Tibial artery (tissue), 4 donors: ENCODE measurements at regions not wholly inside any gene's neighbourhood (a gene's known extent, or its start where the extent isn't known, plus 50 kb on each side); places are given as distances from the start of the nearest gene placed in this dataset.
A peak's percentile ranks its signal among the peaks of the same experiment; 100 is the strongest.
"Not testable (repeated sequence)": the region's sequence is repeated elsewhere in the genome, so short reads cannot be mapped to it uniquely, and the experiment has no call there.

Experiments
- DNase-seq, 2 donors: peaks; one replicate each; pipeline ENCODE4 v3.0.0-alpha.2; 2019
- H3K27ac ChIP-seq, 2 donors: fragments of 200-600 bp; sonication (generic) in 1 of 2; 1 replicate in 1 of 2; 2 replicates in 1 of 2; pipeline ENCODE4 v1.5.1; 2018 to 2019; ENCODE audit warnings: mild to moderate bottlenecking in 1 of 2
- H3K27me3 ChIP-seq, 2 donors: fragments of 200-600 bp; sonication (generic) in 1 of 2; one replicate each; pipeline versions ENCODE4 v1.5.1 to v1.6.0; 2016 to 2019
- H3K36me3 ChIP-seq, 3 donors: fragments of 200-600 bp; sonication (generic) in 2 of 3; one replicate each; pipeline ENCODE4 v1.5.1; 2016 to 2019; ENCODE audit warnings: mild to moderate bottlenecking in 2 of 3
- H3K4me1 ChIP-seq, 4 donors: fragments of 200-600 bp; sonication (generic) in 2 of 4; 1 replicate in 3 of 4; 2 replicates in 1 of 4; pipeline ENCODE4 v1.5.1; 2016 to 2019
- H3K4me3 ChIP-seq, 2 donors: fragments of 200-600 bp; sonication (generic) in 1 of 2; 1 replicate in 1 of 2; 2 replicates in 1 of 2; pipeline ENCODE4 v1.5.1; 2018 to 2019; ENCODE audit warnings: mild to moderate bottlenecking in 2 of 2
- H3K9me3 ChIP-seq, 3 donors: fragments of 200-600 bp; sonication (generic) in 1 of 3; one replicate each; pipeline ENCODE4 v1.5.1; 2016 to 2019
- intact Hi-C: fragments of 100-400 bp; cut with DNase I; formaldehyde crosslinking; loops from one replicate; pipeline ENCODE4 v1.15.0; 2023; ENCODE audit warnings: low total_unique reads
- TF ChIP-seq, protein P1 (sequence below), 2 experiments: fragments of 200-600 bp in 1 of 2; fragments of 450-650 bp in 1 of 2; IDR thresholded peaks; one replicate each; pipeline ENCODE4 v1.5.1; 2017 to 2019; ENCODE audit warnings: antibody characterized with exemption in 2 of 2, mild to moderate bottlenecking in 1 of 2, moderate library complexity in 1 of 2

- H3K4me3 ChIP-seq, intact Hi-C loops, H3K27ac ChIP-seq, H3K9me3 ChIP-seq, DNase-seq, H3K36me3 ChIP-seq, H3K27me3 ChIP-seq, H3K4me1 ChIP-seq: not testable (repeated sequence)
These were observed 415.5 kb downstream of the FOXD4L4 start for GRCh38 chr9:66152406-66152805.

DNA sequence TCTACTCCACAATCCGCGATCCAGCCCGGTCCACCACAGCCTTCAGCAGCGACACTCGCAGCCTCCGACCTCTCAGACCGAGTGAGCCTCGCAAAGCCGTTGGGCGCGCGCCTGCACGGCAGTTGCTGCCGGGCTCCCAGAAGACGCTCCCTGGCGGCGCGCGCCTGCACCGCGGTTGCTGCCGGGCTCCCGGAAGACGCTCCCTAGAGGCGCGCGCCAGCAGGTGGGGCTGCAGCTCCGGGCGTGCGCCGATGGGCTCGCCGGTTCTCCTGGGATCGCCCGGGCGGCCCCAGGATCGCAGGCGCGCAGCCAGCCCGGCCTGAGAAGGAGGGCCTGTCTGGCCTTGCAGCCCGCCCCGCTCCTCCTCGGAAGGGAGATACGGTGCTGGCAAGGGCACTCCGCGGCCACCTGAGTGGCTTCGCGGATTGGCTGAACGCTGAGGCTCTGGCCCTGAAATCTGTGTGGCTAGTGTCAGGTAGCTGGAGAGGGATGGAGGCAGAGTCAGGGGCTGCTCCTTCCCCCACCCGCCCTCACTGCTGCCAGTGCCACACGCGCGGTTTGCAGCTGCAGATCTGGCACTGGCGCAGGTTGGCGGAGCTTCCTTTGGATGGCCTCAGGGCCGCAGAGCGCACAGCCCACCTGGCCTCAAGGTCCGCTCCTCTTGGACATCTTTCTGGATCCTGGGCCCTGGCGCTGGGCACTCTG is 416.2 kb downstream of the FOXD4L4 start:
- H3K4me3 ChIP-seq: peak overlapping the region in 1 of 2 donors; percentile 30

DNA sequence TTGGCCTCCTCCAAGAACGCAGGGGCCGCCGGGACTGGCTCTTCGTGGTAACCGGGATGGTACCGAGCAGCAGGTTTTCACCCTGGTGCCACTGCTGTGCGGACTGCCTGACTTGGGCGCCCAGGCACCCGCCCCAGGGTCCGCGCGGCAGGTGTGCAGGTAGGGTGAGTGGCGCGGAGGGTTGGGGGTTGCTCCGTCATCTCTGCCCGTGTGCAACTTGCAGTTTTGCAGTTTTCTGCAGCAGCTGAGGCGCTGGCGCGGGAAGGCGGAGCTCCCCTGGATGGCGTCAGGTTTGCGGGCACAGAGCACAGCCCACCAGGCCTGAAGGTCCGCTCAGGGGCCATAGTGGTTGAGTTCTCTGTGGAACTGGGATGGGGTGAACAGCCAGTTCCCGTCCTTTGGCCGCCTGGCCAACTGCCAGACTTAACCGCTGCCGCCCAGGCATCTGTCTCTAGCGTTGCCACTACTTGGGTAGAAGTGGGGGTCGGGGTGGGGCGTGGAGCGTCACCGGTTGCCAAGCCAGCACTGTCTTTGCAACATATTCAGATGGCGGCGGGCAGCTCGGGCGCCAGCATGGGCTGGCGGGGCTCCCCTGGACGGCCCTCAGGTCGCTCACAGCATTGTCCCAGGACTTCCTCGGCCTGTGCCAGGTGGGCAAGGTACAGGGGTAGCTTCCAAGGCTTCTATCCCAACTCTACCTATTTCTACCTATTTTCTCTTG is 417.2 kb downstream of the FOXD4L4 start:
- H3K27ac ChIP-seq, H3K36me3 ChIP-seq, DNase-seq, H3K4me1 ChIP-seq, H3K27me3 ChIP-seq, intact Hi-C loops, H3K9me3 ChIP-seq: not testable (repeated sequence)
- H3K4me3 ChIP-seq: peak overlapping the region; percentile 13 to 42

More for the DNA sequence above, 416.2 kb downstream of the FOXD4L4 start:
- H3K9me3 ChIP-seq, DNase-seq, H3K36me3 ChIP-seq, H3K27me3 ChIP-seq, H3K27ac ChIP-seq, H3K4me1 ChIP-seq, intact Hi-C loops: not testable (repeated sequence)
- TF ChIP-seq, protein P1, sequence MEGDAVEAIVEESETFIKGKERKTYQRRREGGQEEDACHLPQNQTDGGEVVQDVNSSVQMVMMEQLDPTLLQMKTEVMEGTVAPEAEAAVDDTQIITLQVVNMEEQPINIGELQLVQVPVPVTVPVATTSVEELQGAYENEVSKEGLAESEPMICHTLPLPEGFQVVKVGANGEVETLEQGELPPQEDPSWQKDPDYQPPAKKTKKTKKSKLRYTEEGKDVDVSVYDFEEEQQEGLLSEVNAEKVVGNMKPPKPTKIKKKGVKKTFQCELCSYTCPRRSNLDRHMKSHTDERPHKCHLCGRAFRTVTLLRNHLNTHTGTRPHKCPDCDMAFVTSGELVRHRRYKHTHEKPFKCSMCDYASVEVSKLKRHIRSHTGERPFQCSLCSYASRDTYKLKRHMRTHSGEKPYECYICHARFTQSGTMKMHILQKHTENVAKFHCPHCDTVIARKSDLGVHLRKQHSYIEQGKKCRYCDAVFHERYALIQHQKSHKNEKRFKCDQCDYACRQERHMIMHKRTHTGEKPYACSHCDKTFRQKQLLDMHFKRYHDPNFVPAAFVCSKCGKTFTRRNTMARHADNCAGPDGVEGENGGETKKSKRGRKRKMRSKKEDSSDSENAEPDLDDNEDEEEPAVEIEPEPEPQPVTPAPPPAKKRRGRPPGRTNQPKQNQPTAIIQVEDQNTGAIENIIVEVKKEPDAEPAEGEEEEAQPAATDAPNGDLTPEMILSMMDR (IDR thresholded peaks at IDR 0.05): peak; percentile 8 to 9

GRCh38 chr9:66182316-66182715 is 445.4 kb downstream of the FOXD4L4 start:
- H3K9me3 ChIP-seq, intact Hi-C loops, H3K4me3 ChIP-seq, H3K4me1 ChIP-seq, H3K27me3 ChIP-seq, H3K27ac ChIP-seq, H3K36me3 ChIP-seq, DNase-seq: not testable (repeated sequence)

- H3K4me3 ChIP-seq, H3K9me3 ChIP-seq, H3K4me1 ChIP-seq, intact Hi-C loops, H3K27ac ChIP-seq, H3K27me3 ChIP-seq, DNase-seq, H3K36me3 ChIP-seq: not testable (repeated sequence)
These were observed 446.7 kb downstream of the FOXD4L4 start for GRCh38 chr9:66183648-66184047.

DNA sequence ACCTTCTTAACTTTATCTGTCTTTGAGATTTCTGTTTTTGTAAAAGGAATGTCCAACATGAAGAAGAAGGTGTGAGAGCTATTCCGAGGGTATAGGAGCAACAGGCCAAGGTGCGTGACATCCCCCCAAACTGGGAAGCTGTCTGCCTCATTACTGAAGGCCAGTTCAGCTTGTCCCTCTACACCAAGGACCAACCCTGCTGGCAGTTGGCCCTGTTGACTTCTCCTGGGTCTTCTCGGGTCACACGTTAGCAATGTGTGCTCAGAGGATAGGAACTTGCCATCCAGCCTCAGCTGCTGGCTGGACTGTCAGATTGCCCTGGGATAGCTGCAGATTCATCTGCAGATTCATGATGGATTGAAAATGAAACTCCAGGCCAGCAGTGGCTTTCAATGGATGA is 460.3 kb downstream of the FOXD4L4 start:
- H3K27ac ChIP-seq, H3K36me3 ChIP-seq, intact Hi-C loops, DNase-seq, H3K4me3 ChIP-seq, H3K27me3 ChIP-seq, H3K4me1 ChIP-seq, H3K9me3 ChIP-seq: not testable (repeated sequence)

DNA sequence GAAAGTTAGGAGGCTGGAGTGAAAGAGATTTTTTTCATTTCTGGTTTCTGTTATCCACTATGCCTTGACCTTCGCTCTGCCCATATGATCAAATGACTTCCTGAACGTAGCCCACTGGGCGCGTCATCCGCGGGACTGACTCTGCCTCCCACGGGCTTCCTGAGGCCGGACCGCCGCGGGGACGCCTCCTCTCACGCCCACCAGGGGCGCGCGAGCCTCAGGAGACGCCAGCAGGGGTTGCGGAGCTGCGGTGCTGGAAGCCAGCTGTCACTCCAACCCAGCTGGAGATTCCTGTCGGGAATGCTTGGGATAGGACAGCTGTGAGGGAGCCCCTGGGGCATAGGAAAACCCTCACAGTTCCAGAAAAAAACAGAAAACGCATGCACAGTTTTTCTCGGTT is 461.5 kb downstream of the FOXD4L4 start:
- TF ChIP-seq, protein P1 (IDR thresholded peaks at IDR 0.05): peak in 1 of 2 experiments; percentile 25
- DNase-seq, H3K27ac ChIP-seq, H3K36me3 ChIP-seq, H3K9me3 ChIP-seq, H3K27me3 ChIP-seq, intact Hi-C loops, H3K4me3 ChIP-seq, H3K4me1 ChIP-seq: not testable (repeated sequence)

- intact Hi-C loops, H3K36me3 ChIP-seq, H3K9me3 ChIP-seq, H3K27me3 ChIP-seq, H3K4me3 ChIP-seq, DNase-seq, H3K27ac ChIP-seq, H3K4me1 ChIP-seq: not testable (repeated sequence)
These were observed 469.7 kb downstream of the FOXD4L4 start for GRCh38 chr9:66206617-66207016.

- H3K4me1 ChIP-seq, H3K4me3 ChIP-seq, H3K27me3 ChIP-seq, H3K9me3 ChIP-seq, H3K27ac ChIP-seq, H3K36me3 ChIP-seq, intact Hi-C loops, DNase-seq: not testable (repeated sequence)
These were observed 471.0 kb downstream of the FOXD4L4 start for GRCh38 chr9:66207914-66208313.

DNA sequence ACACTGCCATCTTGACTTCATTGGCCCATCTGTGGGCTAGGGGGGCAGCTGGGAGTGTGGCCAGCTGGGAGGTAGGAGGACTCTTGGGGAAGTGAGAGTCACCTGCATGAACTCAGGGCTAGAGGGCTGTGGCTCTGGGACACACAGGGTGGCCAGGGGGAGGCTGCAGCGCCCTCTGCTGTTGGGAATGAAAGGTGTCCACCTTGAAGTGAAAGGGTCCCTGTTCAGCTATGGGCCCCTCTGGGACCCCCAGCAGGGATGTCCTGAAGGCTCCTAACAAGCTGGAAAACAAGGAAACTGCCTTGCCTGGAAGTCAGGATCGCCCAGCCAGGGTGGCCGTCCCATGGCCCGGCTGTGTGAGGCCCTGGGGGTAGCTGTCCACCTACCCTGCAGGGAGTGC is 507.8 kb downstream of the FOXD4L4 start:
- H3K27me3 ChIP-seq, intact Hi-C loops, H3K36me3 ChIP-seq, H3K9me3 ChIP-seq, H3K4me1 ChIP-seq, H3K4me3 ChIP-seq, H3K27ac ChIP-seq: not testable (repeated sequence)
- DNase-seq: peak in 1 of 2 donors; percentile 5

GRCh38 chr9:66245481-66245880 is 508.5 kb downstream of the FOXD4L4 start:
- intact Hi-C loops, H3K36me3 ChIP-seq, H3K27me3 ChIP-seq, H3K4me1 ChIP-seq, H3K27ac ChIP-seq, H3K4me3 ChIP-seq, H3K9me3 ChIP-seq: not testable (repeated sequence)
- DNase-seq: peak in 1 of 2 donors; percentile 12

DNA sequence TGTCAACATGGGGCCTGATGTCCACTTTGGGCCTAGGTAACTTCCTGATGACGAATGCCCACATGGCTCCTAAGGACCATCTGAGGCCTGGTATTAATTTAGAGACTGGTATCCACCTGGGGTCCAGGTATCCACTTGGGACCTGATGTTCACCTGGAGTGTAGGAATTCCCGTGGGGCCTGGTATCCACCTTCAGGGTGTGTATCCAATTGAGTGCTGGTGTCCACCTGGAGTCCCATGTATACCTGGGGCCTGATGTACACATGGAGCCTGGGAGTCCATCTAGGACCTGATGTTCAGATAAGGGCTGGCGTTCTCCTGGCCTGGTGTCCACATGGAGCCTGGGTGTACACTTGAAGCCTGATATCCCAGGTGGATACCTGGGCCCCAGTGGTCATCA is 520.6 kb downstream of the FOXD4L4 start:
- DNase-seq, H3K9me3 ChIP-seq: not testable (repeated sequence)

More for the DNA sequence above, 520.6 kb downstream of the FOXD4L4 start:
- H3K27me3 ChIP-seq, H3K36me3 ChIP-seq, intact Hi-C loops, H3K27ac ChIP-seq, H3K4me1 ChIP-seq, H3K4me3 ChIP-seq: not testable (repeated sequence)
